ENCODE measurements at regions not wholly inside any gene's neighbourhood (a gene's known extent, or its start where the extent isn't known, plus 50 kb on each side); places are given as distances from the start of the nearest gene placed in this dataset.

GRCh38 chr7:149692557-149692982, 80.8 kb downstream of the ZNF467 start:
- TF ChIP-seq REST (IDR thresholded peaks at IDR 0.05; ENCODE audit: insufficient replicate concordance, low read depth) (no peak), CTCF (IDR thresholded peaks at IDR 0.05; ENCODE audit: insufficient read depth, low read length) (no peak), POLR2AphosphoS5 (IDR thresholded peaks at IDR 0.05; ENCODE audit: low read depth) (no peak), SPI1 (IDR thresholded peaks at IDR 0.05; ENCODE audit: borderline replicate concordance, low read depth) (no peak), GABPA (IDR thresholded peaks at IDR 0.05; ENCODE audit: low read depth) (no peak)
- H3K4me3 ChIP-seq (replicated peaks; ENCODE audit: insufficient read depth, low read length): no peak overlapping the region
- H3K27ac ChIP-seq (replicated peaks): no peak overlapping the region
- no peak for DNase-seq (ENCODE audit: low read depth in 1 of 2, low spot score in 1 of 2)
- H3K27me3 ChIP-seq (ENCODE audit: insufficient read depth, poor library complexity, severe bottlenecking): no peaks in the 10 kb centered on the region

GRCh38 chr7:149692056-149692455, 81.3 kb downstream of the ZNF467 start:
- no peak for DNase-seq (ENCODE audit: low read depth in 1 of 2, low spot score in 1 of 2)
- H3K27me3 ChIP-seq (ENCODE audit: insufficient read depth, poor library complexity, severe bottlenecking): no peaks in the 10 kb centered on the region
- no peak overlapping the region for H3K4me3 ChIP-seq (replicated peaks; ENCODE audit: insufficient read depth, low read length)
- H3K27ac ChIP-seq (replicated peaks): no peak overlapping the region
- TF ChIP-seq CTCF (IDR thresholded peaks at IDR 0.05; ENCODE audit: insufficient read depth, low read length) (no peak), POLR2AphosphoS5 (IDR thresholded peaks at IDR 0.05; ENCODE audit: low read depth) (no peak), GABPA (IDR thresholded peaks at IDR 0.05; ENCODE audit: low read depth) (no peak), SPI1 (IDR thresholded peaks at IDR 0.05; ENCODE audit: borderline replicate concordance, low read depth) (no peak), REST (IDR thresholded peaks at IDR 0.05; ENCODE audit: insufficient replicate concordance, low read depth) (no peak)

GRCh38 chr7:149690688-149691446, 82.5 kb downstream of the ZNF467 start:
- H3K4me3 ChIP-seq (replicated peaks; ENCODE audit: insufficient read depth, low read length): no peak overlapping the region
- H3K27ac ChIP-seq (replicated peaks): no peak overlapping the region; the same call in 1 of the 2 replicates
- TF ChIP-seq SPI1 (IDR thresholded peaks at IDR 0.05; ENCODE audit: borderline replicate concordance, low read depth): no peak
- no peak for TF ChIP-seq CTCF (IDR thresholded peaks at IDR 0.05; ENCODE audit: insufficient read depth, low read length)
- TF ChIP-seq POLR2AphosphoS5 (IDR thresholded peaks at IDR 0.05; ENCODE audit: low read depth): no peak
- no peak for TF ChIP-seq GABPA (IDR thresholded peaks at IDR 0.05; ENCODE audit: low read depth)
- no peaks in the 10 kb centered on the region for H3K27me3 ChIP-seq (ENCODE audit: insufficient read depth, poor library complexity, severe bottlenecking)
- DNase-seq (ENCODE audit: low read depth in 1 of 2, low spot score in 1 of 2): peak in 1 of 2 experiments; percentile 49
